Vagina (tissue), 2 donors: ENCODE measurements at regions not wholly inside any gene's neighbourhood (a gene's known extent, or its start where the extent isn't known, plus 50 kb on each side); places are given as distances from the start of the nearest gene placed in this dataset.

Experiments used
- DNase-seq, 2 donors: peaks; one replicate each; pipeline ENCODE4 v3.0.0-alpha.2; 2017; ENCODE audit errors: extremely low spot score in 2 of 2
- H3K27ac ChIP-seq: fragments of 200-600 bp; sonication (generic); one replicate; pipeline ENCODE4 v1.5.1; 2019
- H3K27me3 ChIP-seq: fragments of 200-600 bp; sonication (generic); one replicate; pipeline ENCODE4 v1.5.1; 2019
- H3K36me3 ChIP-seq, 2 donors: fragments of 200-600 bp; sonication (generic); one replicate each; pipeline ENCODE4 v1.5.1; 2017 to 2019
- H3K4me1 ChIP-seq: fragments of 200-600 bp; sonication (generic); one replicate; pipeline ENCODE4 v1.5.1; 2019
- H3K4me3 ChIP-seq, 2 donors: fragments of 200-600 bp; sonication (generic); 1 replicate in 1 of 2; 2 replicates in 1 of 2; pipeline ENCODE4 v1.5.1; 2016 to 2019
- H3K9me3 ChIP-seq: fragments of 200-600 bp; sonication (generic); one replicate; pipeline ENCODE4 v1.5.1; 2019
- POLR2A ChIP-seq, 2 donors: fragments of 450-650 bp; IDR thresholded peaks; one replicate each; pipeline ENCODE4 v1.6.1; 2017; ENCODE audit warnings: antibody characterized with exemption in 2 of 2, mild to moderate bottlenecking in 2 of 2, moderate library complexity in 2 of 2
- POLR2AphosphoS5 ChIP-seq, 2 donors: sonication (generic); formaldehyde crosslinking; IDR thresholded peaks; one replicate each; pipeline ENCODE4 v1.9.0; 2017; ENCODE audit warnings: antibody characterized with exemption in 2 of 2, mild to moderate bottlenecking in 2 of 2, low read depth in 1 of 2; ENCODE audit not compliant: insufficient read depth in 1 of 2
- intact Hi-C: fragments of 100-400 bp; cut with DNase I; formaldehyde crosslinking; loops from one replicate; pipeline ENCODE4 v1.15.1; 2023
- TF ChIP-seq, protein P1 (sequence below), 3 experiments: fragments of 450-650 bp in 2 of 3; fragments of 200-600 bp in 1 of 3; sonication (generic) in 1 of 3; IDR thresholded peaks; one replicate each; pipeline ENCODE4 v1.5.1; 2017 to 2019; ENCODE audit warnings: antibody characterized with exemption in 3 of 3, mild to moderate bottlenecking in 2 of 3, moderate library complexity in 2 of 3

- Histone ChIP-seq H3K4me1 (no peaks in the 10 kb centered on the region), H3K9me3 (no peaks in the 10 kb centered on the region), H3K27ac (no peak overlapping the region), H3K27me3 (no peaks in the 10 kb centered on the region), H3K36me3 (no peaks in the 10 kb centered on the region), H3K4me3 (no peak overlapping the region)
- TF ChIP-seq, protein P1, sequence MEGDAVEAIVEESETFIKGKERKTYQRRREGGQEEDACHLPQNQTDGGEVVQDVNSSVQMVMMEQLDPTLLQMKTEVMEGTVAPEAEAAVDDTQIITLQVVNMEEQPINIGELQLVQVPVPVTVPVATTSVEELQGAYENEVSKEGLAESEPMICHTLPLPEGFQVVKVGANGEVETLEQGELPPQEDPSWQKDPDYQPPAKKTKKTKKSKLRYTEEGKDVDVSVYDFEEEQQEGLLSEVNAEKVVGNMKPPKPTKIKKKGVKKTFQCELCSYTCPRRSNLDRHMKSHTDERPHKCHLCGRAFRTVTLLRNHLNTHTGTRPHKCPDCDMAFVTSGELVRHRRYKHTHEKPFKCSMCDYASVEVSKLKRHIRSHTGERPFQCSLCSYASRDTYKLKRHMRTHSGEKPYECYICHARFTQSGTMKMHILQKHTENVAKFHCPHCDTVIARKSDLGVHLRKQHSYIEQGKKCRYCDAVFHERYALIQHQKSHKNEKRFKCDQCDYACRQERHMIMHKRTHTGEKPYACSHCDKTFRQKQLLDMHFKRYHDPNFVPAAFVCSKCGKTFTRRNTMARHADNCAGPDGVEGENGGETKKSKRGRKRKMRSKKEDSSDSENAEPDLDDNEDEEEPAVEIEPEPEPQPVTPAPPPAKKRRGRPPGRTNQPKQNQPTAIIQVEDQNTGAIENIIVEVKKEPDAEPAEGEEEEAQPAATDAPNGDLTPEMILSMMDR (IDR thresholded peaks at IDR 0.05), result no peak
- TF ChIP-seq POLR2A (IDR thresholded peaks at IDR 0.05), result no peak
- no peak for TF ChIP-seq POLR2AphosphoS5 (IDR thresholded peaks at IDR 0.05; ENCODE audit: insufficient read depth in 1 of 2, low read depth in 1 of 2)
- intact Hi-C loops, result no loop called here
- DNase-seq, result no peak
Measured at GRCh38 chr5:6041977-6042550, 336.3 kb downstream of the MED10 start.

DNA sequence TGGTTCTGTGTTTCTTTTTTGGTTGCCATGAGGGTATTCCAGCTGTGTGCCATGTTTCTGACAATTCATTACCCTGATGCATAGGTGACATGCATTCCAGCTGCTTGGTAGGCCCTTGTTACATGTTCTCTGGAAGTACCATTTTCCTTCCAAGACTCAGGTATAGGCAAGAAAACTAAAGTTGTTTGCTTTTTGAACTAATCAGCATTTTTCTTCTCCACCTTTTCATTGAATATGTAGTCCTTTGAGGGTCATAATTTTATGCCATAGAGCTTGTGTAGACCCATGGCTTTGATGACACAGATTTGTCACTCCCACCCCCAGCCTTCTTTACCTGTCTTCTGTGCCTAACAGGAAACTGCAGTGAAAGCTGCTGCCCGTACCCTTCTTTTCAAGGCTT is 339.2 kb downstream of the MED10 start:
- Histone ChIP-seq H3K9me3 (no peaks in the 10 kb centered on the region), H3K36me3 (no peaks in the 10 kb centered on the region), H3K27me3 (no peaks in the 10 kb centered on the region), H3K4me3 (no peak overlapping the region), H3K4me1 (no peaks in the 10 kb centered on the region), H3K27ac (no peak overlapping the region)
- DNase-seq, result no peak
- intact Hi-C loops, result no loop called here
- TF ChIP-seq, protein P1 (IDR thresholded peaks at IDR 0.05), result no peak
- no peak for TF ChIP-seq POLR2A (IDR thresholded peaks at IDR 0.05)
- no peak for TF ChIP-seq POLR2AphosphoS5 (IDR thresholded peaks at IDR 0.05; ENCODE audit: insufficient read depth in 1 of 2, low read depth in 1 of 2)

DNA sequence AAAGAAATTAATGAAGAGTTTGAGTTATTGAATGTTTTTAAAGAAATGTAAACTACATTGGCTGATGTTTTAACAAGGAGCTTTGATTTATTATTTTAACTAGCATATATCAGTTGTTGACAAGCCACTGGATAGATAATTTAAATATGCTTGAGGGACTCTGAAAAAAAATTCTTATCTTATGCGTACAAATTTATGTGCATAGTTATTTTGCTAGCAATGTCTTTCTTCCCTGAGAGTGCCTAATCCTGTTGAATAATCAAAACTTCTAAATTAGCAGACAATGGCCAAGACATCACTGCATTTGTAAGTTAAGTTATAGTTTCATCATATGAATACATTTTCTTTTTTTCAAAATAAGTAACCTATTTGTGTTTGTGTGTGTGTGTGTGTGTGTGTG is 342.3 kb downstream of the MED10 start:
- no peaks in the 10 kb centered on the region for H3K4me1 ChIP-seq
- DNase-seq, result no peak
- no peaks in the 10 kb centered on the region for H3K36me3 ChIP-seq
- no peaks in the 10 kb centered on the region for H3K9me3 ChIP-seq
- intact Hi-C loops, result no loop called here
- H3K27me3 ChIP-seq, result no peaks in the 10 kb centered on the region
- H3K4me3 ChIP-seq, result no peak overlapping the region
- TF ChIP-seq POLR2A (IDR thresholded peaks at IDR 0.05), result no peak
- TF ChIP-seq POLR2AphosphoS5 (IDR thresholded peaks at IDR 0.05; ENCODE audit: insufficient read depth in 1 of 2, low read depth in 1 of 2), result no peak
- TF ChIP-seq, protein P1 (IDR thresholded peaks at IDR 0.05), result no peak
- no peak overlapping the region for H3K27ac ChIP-seq

DNA sequence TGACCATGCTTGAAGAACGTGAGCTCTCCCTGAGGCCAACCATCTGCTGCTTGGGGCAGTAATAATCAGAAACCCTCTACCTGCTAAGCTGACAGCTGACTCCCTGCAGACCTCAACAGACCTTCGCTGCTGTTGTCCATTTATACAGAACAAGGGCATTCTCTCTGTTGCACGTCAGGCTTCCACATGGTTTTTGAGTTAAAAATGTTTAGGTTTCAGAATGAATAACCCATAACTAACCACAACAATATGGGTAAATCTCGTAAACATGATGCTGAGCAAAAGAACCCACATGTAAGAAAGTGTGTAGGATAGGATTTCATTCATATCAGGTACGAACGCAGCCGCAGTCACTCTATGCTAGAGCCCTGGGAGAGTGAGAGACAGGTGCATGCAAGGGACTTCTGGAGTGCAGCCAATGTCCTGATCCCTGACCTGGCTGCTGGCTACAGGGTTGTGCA is 348.5 kb downstream of the MED10 start:
- no peaks in the 10 kb centered on the region for H3K36me3 ChIP-seq
- intact Hi-C loops, result no loop called here
- no peaks in the 10 kb centered on the region for H3K9me3 ChIP-seq
- H3K4me1 ChIP-seq, result no peaks in the 10 kb centered on the region
- H3K27ac ChIP-seq, result no peak overlapping the region
- no peaks in the 10 kb centered on the region for H3K27me3 ChIP-seq
- no peak for DNase-seq
- no peak overlapping the region for H3K4me3 ChIP-seq
- no peak for TF ChIP-seq POLR2A (IDR thresholded peaks at IDR 0.05)
- TF ChIP-seq POLR2AphosphoS5 (IDR thresholded peaks at IDR 0.05; ENCODE audit: insufficient read depth in 1 of 2, low read depth in 1 of 2), result no peak
- TF ChIP-seq, protein P1 (IDR thresholded peaks at IDR 0.05), result no peak

- intact Hi-C loops, result no loop called here
- H3K4me1 ChIP-seq, result no peaks in the 10 kb centered on the region
- H3K4me3 ChIP-seq, result no peak overlapping the region
- no peak overlapping the region for H3K27ac ChIP-seq
- DNase-seq, result no peak
- H3K9me3 ChIP-seq, result no peaks in the 10 kb centered on the region
- TF ChIP-seq, protein P1 (IDR thresholded peaks at IDR 0.05), result no peak
- TF ChIP-seq POLR2A (IDR thresholded peaks at IDR 0.05) (no peak), POLR2AphosphoS5 (IDR thresholded peaks at IDR 0.05; ENCODE audit: insufficient read depth in 1 of 2, low read depth in 1 of 2) (no peak)
- H3K36me3 ChIP-seq, result no peaks in the 10 kb centered on the region
- H3K27me3 ChIP-seq, result no peaks in the 10 kb centered on the region
Measured at GRCh38 chr5:6026766-6027406, 351.5 kb downstream of the MED10 start.
